ENCODE measurements at regions not wholly inside any gene's neighbourhood (a gene's known extent, or its start where the extent isn't known, plus 50 kb on each side); places are given as distances from the start of the nearest gene placed in this dataset.

DNA sequence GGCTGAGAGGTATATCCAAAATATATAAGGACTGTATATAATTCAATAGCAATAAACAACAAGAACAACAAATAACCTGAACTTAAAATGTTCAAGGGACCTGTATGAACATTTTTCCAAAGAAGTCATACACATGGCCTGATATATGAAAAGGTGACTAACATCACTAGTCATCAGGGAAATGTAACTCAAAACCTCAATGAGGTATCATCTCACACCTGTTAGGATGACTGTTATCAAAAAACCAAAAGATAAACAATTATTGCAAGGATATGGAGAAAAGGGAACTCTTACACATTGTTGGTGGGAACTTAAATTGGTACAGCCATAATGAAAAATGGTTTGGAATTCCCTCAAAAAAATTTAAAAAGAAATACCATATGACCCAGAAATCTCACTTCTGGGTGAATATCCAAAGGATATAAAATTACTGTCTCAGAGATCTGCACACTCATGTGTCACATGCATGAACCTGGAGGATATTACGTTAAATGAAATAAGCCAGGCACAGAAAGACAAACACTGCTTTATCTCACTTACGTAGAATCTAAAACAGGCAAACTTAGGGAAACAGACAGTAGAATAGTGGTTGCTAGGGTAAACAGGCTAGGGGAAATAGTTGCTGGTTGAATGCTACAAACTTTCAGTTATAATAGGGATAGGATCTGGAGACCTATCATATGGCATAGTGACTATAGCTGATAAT is 334.5 kb upstream of the MMADHC start:
- H4K12ac ChIP-seq (ENCODE audit: low read depth, low read length): no peak overlapping the region
- no peak overlapping the region for H3K4ac ChIP-seq (ENCODE audit: low read depth, low read length)
- no peak overlapping the region for H4K91ac ChIP-seq (ENCODE audit: low read depth, low read length)
- no peak overlapping the region for H4K8ac ChIP-seq (ENCODE audit: low read depth, low read length)
- no peak overlapping the region for H3K4me3 ChIP-seq (ENCODE audit: low read depth, low read length)
- WGBS (ENCODE audit: extremely low coverage, insufficient coverage, insufficient read length): no CpG with 5 or more reads among the region's 2 CpGs
- no peak overlapping the region for H2BK120ac ChIP-seq (ENCODE audit: insufficient read depth, low read length, poor library complexity)
- no peaks in the 10 kb centered on the region for H3K79me2 ChIP-seq (ENCODE audit: control insufficient read depth, insufficient read depth, low read length, poor library complexity)
- H3K14ac ChIP-seq (ENCODE audit: low read length): no peak overlapping the region
- H3K4me1 ChIP-seq (ENCODE audit: control insufficient read depth in 1 of 2, insufficient read depth in 2 of 2, low read length in 2 of 2): no peaks in the 10 kb centered on the region
- no peak overlapping the region for H2BK12ac ChIP-seq (ENCODE audit: low read length)
- no peak overlapping the region for H3K9ac ChIP-seq (ENCODE audit: low read length)
- no peak overlapping the region for H3K4me2 ChIP-seq (ENCODE audit: low read length)
- H2AFZ ChIP-seq (ENCODE audit: insufficient read depth, low read length, poor library complexity): no peak overlapping the region
- no peaks in the 10 kb centered on the region for H3K9me3 ChIP-seq (ENCODE audit: insufficient read depth, low read depth, low read length)
- no peaks in the 10 kb centered on the region for H3K27me3 ChIP-seq (ENCODE audit: insufficient read depth, low read length)
- H3K36me3 ChIP-seq (ENCODE audit: control insufficient read depth in 1 of 2, insufficient read depth in 2 of 2, low read length in 2 of 2): no peaks in the 10 kb centered on the region
- H2AK5ac ChIP-seq (ENCODE audit: low read length): no peak overlapping the region
- H3K23ac ChIP-seq (ENCODE audit: low read length): no peak overlapping the region
- H3K18ac ChIP-seq (ENCODE audit: low read length): no peak overlapping the region
- DNase-seq: no peak
- H3K27ac ChIP-seq (ENCODE audit: low read depth, low read length): no peak overlapping the region
- no peaks in the 10 kb centered on the region for H3K79me1 ChIP-seq (ENCODE audit: low read length)
- no peak overlapping the region for H2BK5ac ChIP-seq (ENCODE audit: low read depth, low read length, poor library complexity)

DNA sequence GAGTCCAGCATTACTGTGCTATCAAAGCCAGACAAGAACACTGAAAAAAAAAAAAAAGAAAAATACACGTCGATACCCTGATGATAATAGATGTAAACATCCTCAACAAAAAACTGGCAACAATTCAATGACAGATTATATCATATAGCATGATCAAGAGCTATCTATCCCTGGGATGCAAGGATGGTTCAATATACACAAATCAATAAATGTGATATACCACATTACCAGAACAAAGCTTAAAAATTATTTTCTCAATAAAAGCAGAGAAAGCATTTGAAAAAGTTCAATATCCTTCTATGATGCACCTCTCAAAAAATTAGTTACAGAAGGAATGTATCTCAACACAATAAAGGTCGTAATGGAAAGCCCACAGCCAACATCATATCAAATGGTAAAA is 332.8 kb upstream of the MMADHC start:
- Histone ChIP-seq H3K23ac (ENCODE audit: low read length) (no peak overlapping the region), H3K4ac (ENCODE audit: low read depth, low read length) (no peak overlapping the region), H2BK120ac (ENCODE audit: insufficient read depth, low read length, poor library complexity) (no peak overlapping the region), H2BK5ac (ENCODE audit: low read depth, low read length, poor library complexity) (no peak overlapping the region), H2BK12ac (ENCODE audit: low read length) (no peak overlapping the region), H3K9ac (ENCODE audit: low read length) (no peak overlapping the region), H4K12ac (ENCODE audit: low read depth, low read length) (no peak overlapping the region), H3K27me3 (ENCODE audit: insufficient read depth, low read length) (no peaks in the 10 kb centered on the region), H2AK5ac (ENCODE audit: low read length) (no peak overlapping the region), H3K27ac (ENCODE audit: low read depth, low read length) (no peak overlapping the region), H3K79me2 (ENCODE audit: control insufficient read depth, insufficient read depth, low read length, poor library complexity) (no peaks in the 10 kb centered on the region), H3K4me2 (ENCODE audit: low read length) (no peak overlapping the region), H3K18ac (ENCODE audit: low read length) (no peak overlapping the region), H3K4me1 (ENCODE audit: control insufficient read depth in 1 of 2, insufficient read depth in 2 of 2, low read length in 2 of 2) (no peaks in the 10 kb centered on the region), H4K91ac (ENCODE audit: low read depth, low read length) (no peak overlapping the region), H3K36me3 (ENCODE audit: control insufficient read depth in 1 of 2, insufficient read depth in 2 of 2, low read length in 2 of 2) (no peaks in the 10 kb centered on the region), H3K79me1 (ENCODE audit: low read length) (no peaks in the 10 kb centered on the region), H3K14ac (ENCODE audit: low read length) (no peak overlapping the region), H4K8ac (ENCODE audit: low read depth, low read length) (no peak overlapping the region), H3K4me3 (ENCODE audit: low read depth, low read length) (no peak overlapping the region), H3K9me3 (ENCODE audit: insufficient read depth, low read depth, low read length) (no peaks in the 10 kb centered on the region), H2AFZ (ENCODE audit: insufficient read depth, low read length, poor library complexity) (no peak overlapping the region)
- no CpG with 5 or more reads among the region's 3 CpGs for WGBS (ENCODE audit: extremely low coverage, insufficient coverage, insufficient read length)
- no peak for DNase-seq

DNA sequence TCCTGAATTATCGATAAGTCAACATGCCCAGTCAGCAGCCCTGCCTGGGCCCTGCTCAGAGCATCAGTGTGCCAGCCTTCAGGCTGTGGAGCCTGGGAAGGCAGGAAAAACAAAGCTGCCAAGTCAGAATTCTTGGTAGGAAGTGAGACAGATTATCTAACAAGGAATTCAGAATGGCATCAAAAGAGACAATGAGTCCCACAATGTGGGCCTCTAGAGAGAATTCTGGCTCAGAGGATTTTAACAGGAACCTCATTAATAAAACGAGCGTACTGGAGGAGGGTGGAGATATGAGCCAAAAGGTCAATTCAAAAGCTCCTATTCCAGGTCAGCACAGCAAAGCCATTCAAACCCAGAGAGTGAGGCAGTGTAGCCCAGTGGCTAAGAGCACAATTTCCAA is 327.6 kb upstream of the MMADHC start:
- Histone ChIP-seq H3K36me3 (ENCODE audit: control insufficient read depth in 1 of 2, insufficient read depth in 2 of 2, low read length in 2 of 2) (no peaks in the 10 kb centered on the region), H3K27ac (ENCODE audit: low read depth, low read length) (no peak overlapping the region), H2AK5ac (ENCODE audit: low read length) (no peak overlapping the region), H4K91ac (ENCODE audit: low read depth, low read length) (no peak overlapping the region), H3K4ac (ENCODE audit: low read depth, low read length) (no peak overlapping the region), H3K4me2 (ENCODE audit: low read length) (no peak overlapping the region), H3K14ac (ENCODE audit: low read length) (no peak overlapping the region), H3K18ac (ENCODE audit: low read length) (no peak overlapping the region), H3K79me2 (ENCODE audit: control insufficient read depth, insufficient read depth, low read length, poor library complexity) (no peaks in the 10 kb centered on the region), H4K12ac (ENCODE audit: low read depth, low read length) (no peak overlapping the region), H2BK5ac (ENCODE audit: low read depth, low read length, poor library complexity) (no peak overlapping the region), H2BK12ac (ENCODE audit: low read length) (no peak overlapping the region), H4K8ac (ENCODE audit: low read depth, low read length) (no peak overlapping the region), H3K4me1 (ENCODE audit: control insufficient read depth in 1 of 2, insufficient read depth in 2 of 2, low read length in 2 of 2) (no peaks in the 10 kb centered on the region), H3K79me1 (ENCODE audit: low read length) (no peaks in the 10 kb centered on the region), H3K9ac (ENCODE audit: low read length) (no peak overlapping the region), H3K4me3 (ENCODE audit: low read depth, low read length) (no peak overlapping the region), H3K9me3 (ENCODE audit: insufficient read depth, low read depth, low read length) (no peaks in the 10 kb centered on the region), H3K23ac (ENCODE audit: low read length) (no peak overlapping the region), H2BK120ac (ENCODE audit: insufficient read depth, low read length, poor library complexity) (no peak overlapping the region), H2AFZ (ENCODE audit: insufficient read depth, low read length, poor library complexity) (no peak overlapping the region), H3K27me3 (ENCODE audit: insufficient read depth, low read length) (no peaks in the 10 kb centered on the region)
- WGBS (ENCODE audit: extremely low coverage, insufficient coverage, insufficient read length): no CpG with 5 or more reads among the region's 3 CpGs
- DNase-seq: no peak

DNA sequence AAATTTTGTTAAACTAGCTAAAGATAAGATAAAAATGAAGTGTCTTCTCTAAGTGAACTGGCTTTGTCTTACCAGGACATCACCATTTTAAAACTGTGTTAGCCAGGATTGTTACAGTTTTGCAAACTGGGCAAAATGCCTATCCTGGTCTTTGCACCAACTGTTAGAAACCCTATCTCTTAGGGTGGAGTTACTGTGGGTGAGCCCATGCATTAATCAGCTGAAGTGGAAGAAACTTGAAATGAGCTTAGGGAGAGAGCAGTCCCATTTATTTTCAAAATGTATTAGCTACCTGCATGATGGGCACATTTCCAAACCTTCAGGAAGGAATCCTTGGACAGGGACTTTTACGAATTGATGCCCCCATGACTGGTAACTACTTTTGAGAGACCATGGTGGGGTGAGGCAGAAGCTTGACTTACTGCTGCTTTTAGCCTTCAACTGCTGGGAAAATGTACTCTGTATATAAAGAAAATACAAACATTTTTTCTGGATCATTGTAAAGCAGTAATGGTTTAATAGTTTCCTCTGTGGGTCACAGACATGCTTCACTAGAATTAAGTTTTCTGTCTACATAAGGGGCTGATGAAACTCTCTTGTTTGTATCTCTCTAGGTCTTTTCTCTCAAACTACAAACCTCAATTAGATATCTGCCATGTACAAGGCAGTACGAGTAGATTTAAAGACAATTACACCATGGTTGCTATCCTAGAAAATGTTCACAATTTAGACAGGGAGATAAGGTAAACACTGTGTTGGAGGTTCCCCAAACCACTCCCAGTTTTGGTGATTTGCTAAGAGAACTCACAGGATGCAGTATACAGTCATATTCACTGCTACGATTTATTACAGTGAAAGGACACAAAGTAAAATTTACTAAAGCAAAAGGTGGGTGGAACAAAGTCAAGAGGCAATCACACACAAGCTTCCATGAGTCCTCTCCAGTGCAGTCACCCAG is 321.4 kb upstream of the MMADHC start:
- Histone ChIP-seq H3K23ac (ENCODE audit: low read length) (no peak overlapping the region), H3K18ac (ENCODE audit: low read length) (no peak overlapping the region), H3K27ac (ENCODE audit: low read depth, low read length) (no peak overlapping the region), H3K9me3 (ENCODE audit: insufficient read depth, low read depth, low read length) (no peaks in the 10 kb centered on the region), H2BK120ac (ENCODE audit: insufficient read depth, low read length, poor library complexity) (no peak overlapping the region), H2AFZ (ENCODE audit: insufficient read depth, low read length, poor library complexity) (no peak overlapping the region), H4K91ac (ENCODE audit: low read depth, low read length) (no peak overlapping the region), H3K79me2 (ENCODE audit: control insufficient read depth, insufficient read depth, low read length, poor library complexity) (no peaks in the 10 kb centered on the region), H3K36me3 (ENCODE audit: control insufficient read depth in 1 of 2, insufficient read depth in 2 of 2, low read length in 2 of 2) (no peaks in the 10 kb centered on the region), H4K8ac (ENCODE audit: low read depth, low read length) (no peak overlapping the region), H3K4me3 (ENCODE audit: low read depth, low read length) (no peak overlapping the region), H2AK5ac (ENCODE audit: low read length) (no peak overlapping the region), H3K79me1 (ENCODE audit: low read length) (no peaks in the 10 kb centered on the region), H3K4me2 (ENCODE audit: low read length) (no peak overlapping the region), H3K4me1 (ENCODE audit: control insufficient read depth in 1 of 2, insufficient read depth in 2 of 2, low read length in 2 of 2) (no peaks in the 10 kb centered on the region), H3K27me3 (ENCODE audit: insufficient read depth, low read length) (no peaks in the 10 kb centered on the region), H3K14ac (ENCODE audit: low read length) (no peak overlapping the region), H2BK12ac (ENCODE audit: low read length) (no peak overlapping the region), H2BK5ac (ENCODE audit: low read depth, low read length, poor library complexity) (no peak overlapping the region), H3K9ac (ENCODE audit: low read length) (no peak overlapping the region), H4K12ac (ENCODE audit: low read depth, low read length) (no peak overlapping the region), H3K4ac (ENCODE audit: low read depth, low read length) (no peak overlapping the region)
- no peak for DNase-seq
- WGBS (ENCODE audit: extremely low coverage, insufficient coverage, insufficient read length): no CpG with 5 or more reads among the region's 3 CpGs
